OCI-LY1 (cell line): ENCODE measurements at regions not wholly inside any gene's neighbourhood (a gene's known extent, or its start where the extent isn't known, plus 50 kb on each side); places are given as distances from the start of the nearest gene placed in this dataset.

ENCODE experiments used
- H2AFZ ChIP-seq: fragments of 200-600 bp; sonication (generic), shearing (Covaris generic); 2 replicates; pipeline ENCODE4 v1.6.0; 2014; ENCODE audit warnings: antibody characterized with exemption, mild to moderate bottlenecking, low read length
- H3F3A ChIP-seq: fragments of 200-600 bp; sonication (generic), shearing (Covaris generic); 2 replicates; pipeline ENCODE4 v1.6.0; 2014; ENCODE audit warnings: mild to moderate bottlenecking, antibody characterized with exemption, low read length, moderate library complexity; ENCODE audit not compliant: insufficient read depth
- H3K27ac ChIP-seq: fragments of 200-600 bp; sonication (generic); 2 replicates; pipeline ENCODE4 v1.5.1; 2014; ENCODE audit warnings: low read length, mixed run types, mild to moderate bottlenecking, low read depth; ENCODE audit not compliant: poor library complexity, severe bottlenecking
- H3K27me3 ChIP-seq: fragments of 200-600 bp; sonication (generic); 2 replicates; pipeline ENCODE4 v1.6.0; 2014; ENCODE audit warnings: antibody characterized with exemption, mild to moderate bottlenecking, low read length, moderate library complexity; ENCODE audit not compliant: insufficient read depth
- H3K36me3 ChIP-seq: fragments of 200-600 bp; sonication (generic); 2 replicates; pipeline ENCODE4 v1.6.1; 2014; ENCODE audit warnings: mild to moderate bottlenecking, antibody characterized with exemption, low read length, moderate library complexity, mixed read lengths; ENCODE audit not compliant: insufficient read depth
- H3K4me1 ChIP-seq: fragments of 200-600 bp; sonication (generic); 2 replicates; pipeline ENCODE4 v1.5.1; 2014; ENCODE audit warnings: mild to moderate bottlenecking, low read length, moderate library complexity; ENCODE audit not compliant: insufficient read depth, severe bottlenecking
- H3K4me2 ChIP-seq: fragments of 200-600 bp; sonication (generic), shearing (Covaris generic); 2 replicates; pipeline ENCODE4 v1.6.1; 2014; ENCODE audit warnings: low read length
- H3K4me3 ChIP-seq: fragments of 200-600 bp; sonication (generic); 2 replicates; pipeline ENCODE4 v1.5.1; 2014; ENCODE audit warnings: low read length, low read depth, mild to moderate bottlenecking, mixed read lengths; ENCODE audit not compliant: poor library complexity, severe bottlenecking
- H3K79me2 ChIP-seq: fragments of 200-600 bp; shearing (Covaris generic); 2 replicates; pipeline ENCODE4 v1.6.1; 2016; ENCODE audit warnings: mixed run types, low read length, mixed read lengths; ENCODE audit not compliant: insufficient read depth
- H3K9ac ChIP-seq: fragments of 200-600 bp; sonication (generic), shearing (Covaris generic); 2 replicates; pipeline ENCODE4 v1.6.1; 2014; ENCODE audit warnings: mild to moderate bottlenecking, low read length, mixed read lengths
- H3K9me2 ChIP-seq: fragments of 200-600 bp; sonication (generic), shearing (Covaris generic); 2 replicates; pipeline ENCODE4 v1.6.1; 2014; ENCODE audit warnings: low read depth, mild to moderate bottlenecking, low read length, mixed read lengths
- H3K9me3 ChIP-seq: fragments of 200-600 bp; shearing (Covaris generic); 2 replicates; pipeline ENCODE4 v1.6.1; 2014; ENCODE audit warnings: low read length, mixed read lengths
- H4K20me1 ChIP-seq: fragments of 200-600 bp; sonication (generic), shearing (Covaris generic); 2 replicates; pipeline ENCODE4 v1.6.0; 2016; ENCODE audit warnings: mild to moderate bottlenecking, low read length; ENCODE audit not compliant: insufficient read depth
- CTCF ChIP-seq: fragments of 200-600 bp; sonication (generic), shearing (Covaris generic); IDR thresholded peaks from 2 replicates; pipeline ENCODE4 v1.5.1; 2017; ENCODE audit warnings: mild to moderate bottlenecking, antibody characterized with exemption, low read length, moderate library complexity, mixed read lengths
- EZH2 ChIP-seq: fragments of 200-600 bp; sonication (generic), shearing (Covaris generic); IDR thresholded peaks from 2 replicates; pipeline ENCODE4 v1.8.0; 2017; ENCODE audit warnings: borderline replicate concordance, mixed run types, mild to moderate bottlenecking, antibody characterized with exemption, low read length, moderate library complexity, mixed read lengths

GRCh38 chr7:84701524-84702306 is 485.1 kb downstream of the SEMA3D start:
- Histone ChIP-seq H3K4me2 (no peak overlapping the region), H3K27ac (no peak overlapping the region), H3K4me3 (no peak overlapping the region)

GRCh38 chr7:84700563-84701370 is 486.1 kb downstream of the SEMA3D start:
- Histone ChIP-seq H3K4me3 (no peak overlapping the region), H3K9me3 (no peaks in the 10 kb centered on the region), H4K20me1 (no peaks in the 10 kb centered on the region), H3K9me2 (peaks cover 6% of the 10 kb centered on the region; the same call in 1 of the 2 replicates), H2AFZ (no peak overlapping the region), H3K4me1 (no peaks in the 10 kb centered on the region), H3K79me2 (no peaks in the 10 kb centered on the region), H3K27me3 (no peaks in the 10 kb centered on the region), H3F3A (no peaks in the 10 kb centered on the region), H3K9ac (no peak overlapping the region), H3K4me2 (no peak overlapping the region), H3K27ac (no peak overlapping the region), H3K36me3 (no peaks in the 10 kb centered on the region)
- no peak for TF ChIP-seq CTCF
- TF ChIP-seq EZH2, result no peak

More at GRCh38 chr7:84701524-84702306, 485.1 kb downstream of the SEMA3D start:
- Histone ChIP-seq H3K27me3 (no peaks in the 10 kb centered on the region), H3K9me2 (peaks cover 6% of the 10 kb centered on the region; the same call in 1 of the 2 replicates), H2AFZ (no peak overlapping the region), H3F3A (no peaks in the 10 kb centered on the region), H3K4me1 (no peaks in the 10 kb centered on the region), H3K9ac (no peak overlapping the region), H3K36me3 (no peaks in the 10 kb centered on the region), H4K20me1 (no peaks in the 10 kb centered on the region), H3K9me3 (no peaks in the 10 kb centered on the region), H3K79me2 (no peaks in the 10 kb centered on the region)
- TF ChIP-seq CTCF (no peak), EZH2 (no peak)

- Histone ChIP-seq H3K4me3 (no peak overlapping the region), H3K27ac (no peak overlapping the region), H3K9me3 (no peaks in the 10 kb centered on the region), H3K9me2 (no peaks in the 10 kb centered on the region), H3K27me3 (no peaks in the 10 kb centered on the region), H3K9ac (no peak overlapping the region), H3K4me1 (no peaks in the 10 kb centered on the region), H2AFZ (no peak overlapping the region), H3K36me3 (no peaks in the 10 kb centered on the region), H3K4me2 (no peak overlapping the region), H4K20me1 (no peaks in the 10 kb centered on the region), H3F3A (no peaks in the 10 kb centered on the region), H3K79me2 (no peaks in the 10 kb centered on the region)
- no peak for TF ChIP-seq CTCF
- TF ChIP-seq EZH2, result no peak
These were observed 489.4 kb downstream of the SEMA3D start for GRCh38 chr7:84697506-84697905.
